ENCODE measurements at regions not wholly inside any gene's neighbourhood (a gene's known extent, or its start where the extent isn't known, plus 50 kb on each side); places are given as distances from the start of the nearest gene placed in this dataset.

DNA sequence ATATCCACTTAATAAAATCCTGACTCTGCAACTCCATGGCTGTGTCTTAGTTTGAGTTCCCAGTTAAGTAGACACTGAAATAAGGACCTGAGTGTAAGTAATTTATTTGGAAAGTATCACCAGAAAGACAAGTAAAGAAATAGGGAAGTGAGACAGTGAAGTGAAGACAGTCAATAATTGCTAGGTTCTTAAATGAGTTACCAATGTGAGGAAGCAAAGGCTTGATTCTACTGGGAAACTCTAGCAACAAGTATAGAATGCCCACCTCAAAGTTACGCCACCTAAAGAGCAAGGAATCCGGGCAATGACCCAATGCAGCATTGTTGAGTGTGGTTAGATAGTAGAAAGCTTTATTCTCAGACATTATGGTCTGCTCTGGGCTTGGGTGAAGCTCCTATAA, 383.9 kb downstream of the TLR4 start:
- Histone ChIP-seq H3K9me3 (no peaks in the 10 kb centered on the region), H3K27me3 (no peaks in the 10 kb centered on the region), H3K4me3 (no peak overlapping the region), H3K36me3 (no peaks in the 10 kb centered on the region), H3K27ac (no peak overlapping the region), H3K4me1 (no peaks in the 10 kb centered on the region)
- TF ChIP-seq POLR2A (IDR thresholded peaks at IDR 0.05): no peak
- TF ChIP-seq, protein P1, sequence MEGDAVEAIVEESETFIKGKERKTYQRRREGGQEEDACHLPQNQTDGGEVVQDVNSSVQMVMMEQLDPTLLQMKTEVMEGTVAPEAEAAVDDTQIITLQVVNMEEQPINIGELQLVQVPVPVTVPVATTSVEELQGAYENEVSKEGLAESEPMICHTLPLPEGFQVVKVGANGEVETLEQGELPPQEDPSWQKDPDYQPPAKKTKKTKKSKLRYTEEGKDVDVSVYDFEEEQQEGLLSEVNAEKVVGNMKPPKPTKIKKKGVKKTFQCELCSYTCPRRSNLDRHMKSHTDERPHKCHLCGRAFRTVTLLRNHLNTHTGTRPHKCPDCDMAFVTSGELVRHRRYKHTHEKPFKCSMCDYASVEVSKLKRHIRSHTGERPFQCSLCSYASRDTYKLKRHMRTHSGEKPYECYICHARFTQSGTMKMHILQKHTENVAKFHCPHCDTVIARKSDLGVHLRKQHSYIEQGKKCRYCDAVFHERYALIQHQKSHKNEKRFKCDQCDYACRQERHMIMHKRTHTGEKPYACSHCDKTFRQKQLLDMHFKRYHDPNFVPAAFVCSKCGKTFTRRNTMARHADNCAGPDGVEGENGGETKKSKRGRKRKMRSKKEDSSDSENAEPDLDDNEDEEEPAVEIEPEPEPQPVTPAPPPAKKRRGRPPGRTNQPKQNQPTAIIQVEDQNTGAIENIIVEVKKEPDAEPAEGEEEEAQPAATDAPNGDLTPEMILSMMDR (IDR thresholded peaks at IDR 0.05): no peak
- intact Hi-C loops (cut with DNase I; ENCODE audit: low total_unique reads): no loop called here
- DNase-seq: no peak

DNA sequence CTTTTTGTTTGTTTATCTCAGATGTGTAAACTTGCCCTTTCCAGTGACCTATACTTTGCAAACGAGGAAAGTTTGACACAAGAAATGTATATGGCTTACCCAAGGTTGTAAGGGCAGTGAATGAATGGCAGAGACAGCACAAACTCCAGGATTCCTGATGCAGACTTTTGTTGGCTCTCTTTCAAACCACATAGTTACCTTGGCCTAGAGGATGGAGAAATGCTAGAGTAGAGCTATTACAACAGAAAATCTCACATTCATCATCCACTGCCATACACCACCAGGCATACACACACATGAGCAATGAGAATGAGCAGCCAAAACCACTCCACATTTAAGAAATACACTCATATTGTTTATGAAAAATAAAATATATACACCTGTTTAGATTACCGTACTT, 387.0 kb downstream of the TLR4 start:
- Histone ChIP-seq H3K4me3 (no peak overlapping the region), H3K36me3 (no peaks in the 10 kb centered on the region), H3K27me3 (no peaks in the 10 kb centered on the region), H3K27ac (no peak overlapping the region), H3K4me1 (no peaks in the 10 kb centered on the region), H3K9me3 (no peaks in the 10 kb centered on the region)
- intact Hi-C loops (cut with DNase I; ENCODE audit: low total_unique reads): no loop called here
- TF ChIP-seq, protein P1 (IDR thresholded peaks at IDR 0.05): no peak
- no peak for TF ChIP-seq POLR2A (IDR thresholded peaks at IDR 0.05)
- no peak for DNase-seq

DNA sequence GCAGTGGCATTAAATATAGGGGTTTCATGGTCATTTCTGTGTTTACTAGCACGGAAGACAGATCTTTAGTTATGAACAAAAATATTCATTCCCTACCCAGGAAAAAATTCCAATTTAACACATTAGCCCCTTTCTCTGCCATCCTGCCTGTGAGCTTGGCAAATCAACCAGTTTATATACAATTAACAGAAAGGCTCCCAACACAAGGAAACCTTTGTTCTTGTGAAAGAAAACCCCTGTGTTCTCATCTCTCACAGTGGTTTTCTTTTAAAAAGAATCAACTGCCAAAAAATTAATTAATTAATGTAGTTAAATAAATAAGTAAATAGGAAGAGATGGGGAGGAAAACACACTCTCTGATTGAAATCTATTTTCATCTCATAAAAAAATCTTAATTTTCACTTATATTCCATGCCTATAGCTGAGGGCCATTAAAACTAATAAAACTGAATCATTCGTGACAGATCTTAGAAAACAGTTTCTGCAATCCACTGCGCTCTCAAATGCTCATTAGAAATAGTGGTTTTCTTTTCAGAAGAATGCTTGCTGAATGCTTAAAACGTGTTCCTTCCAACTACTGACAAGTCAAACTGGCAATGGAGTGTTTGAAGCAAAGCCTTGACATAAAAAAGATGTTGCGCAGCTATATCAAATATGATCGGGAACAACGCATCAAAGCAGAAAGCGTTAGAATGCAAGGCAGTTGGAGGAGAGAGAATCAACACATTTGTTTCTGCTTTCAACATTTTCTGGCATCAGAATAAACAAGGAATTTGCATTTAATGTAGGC, 387.7 kb downstream of the TLR4 start:
- no peaks in the 10 kb centered on the region for H3K27me3 ChIP-seq
- H3K27ac ChIP-seq: no peak overlapping the region
- no peaks in the 10 kb centered on the region for H3K36me3 ChIP-seq
- no peak for TF ChIP-seq POLR2A (IDR thresholded peaks at IDR 0.05)
- no peak for DNase-seq
- no peaks in the 10 kb centered on the region for H3K4me1 ChIP-seq
- H3K4me3 ChIP-seq: no peak overlapping the region
- intact Hi-C loops (cut with DNase I; ENCODE audit: low total_unique reads): no loop called here
- no peaks in the 10 kb centered on the region for H3K9me3 ChIP-seq

DNA sequence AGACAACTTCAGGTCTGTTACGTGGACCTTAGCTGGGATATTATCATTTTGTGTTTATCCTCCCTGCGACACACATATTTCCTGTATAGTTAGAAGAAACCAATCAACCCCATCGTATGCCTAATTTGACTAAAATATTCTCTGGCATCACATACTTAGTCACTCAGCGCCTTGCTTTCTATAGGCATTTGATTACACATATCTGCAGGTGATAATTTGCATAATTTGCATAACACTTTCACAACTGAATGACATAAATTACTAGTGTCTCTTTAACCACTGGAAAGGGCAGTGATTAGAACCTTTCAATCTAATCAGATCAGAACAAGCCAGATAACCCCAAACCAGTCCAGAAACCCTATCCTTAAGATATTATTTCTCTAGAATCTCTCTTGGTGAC, 390.2 kb downstream of the TLR4 start:
- Histone ChIP-seq H3K9me3 (no peaks in the 10 kb centered on the region), H3K36me3 (no peaks in the 10 kb centered on the region), H3K27ac (no peak overlapping the region), H3K4me3 (no peak overlapping the region), H3K27me3 (no peaks in the 10 kb centered on the region), H3K4me1 (no peaks in the 10 kb centered on the region)
- DNase-seq: no peak
- intact Hi-C loops (cut with DNase I; ENCODE audit: low total_unique reads): no loop called here
- TF ChIP-seq POLR2A (IDR thresholded peaks at IDR 0.05): no peak
- TF ChIP-seq, protein P1 (IDR thresholded peaks at IDR 0.05): no peak

DNA sequence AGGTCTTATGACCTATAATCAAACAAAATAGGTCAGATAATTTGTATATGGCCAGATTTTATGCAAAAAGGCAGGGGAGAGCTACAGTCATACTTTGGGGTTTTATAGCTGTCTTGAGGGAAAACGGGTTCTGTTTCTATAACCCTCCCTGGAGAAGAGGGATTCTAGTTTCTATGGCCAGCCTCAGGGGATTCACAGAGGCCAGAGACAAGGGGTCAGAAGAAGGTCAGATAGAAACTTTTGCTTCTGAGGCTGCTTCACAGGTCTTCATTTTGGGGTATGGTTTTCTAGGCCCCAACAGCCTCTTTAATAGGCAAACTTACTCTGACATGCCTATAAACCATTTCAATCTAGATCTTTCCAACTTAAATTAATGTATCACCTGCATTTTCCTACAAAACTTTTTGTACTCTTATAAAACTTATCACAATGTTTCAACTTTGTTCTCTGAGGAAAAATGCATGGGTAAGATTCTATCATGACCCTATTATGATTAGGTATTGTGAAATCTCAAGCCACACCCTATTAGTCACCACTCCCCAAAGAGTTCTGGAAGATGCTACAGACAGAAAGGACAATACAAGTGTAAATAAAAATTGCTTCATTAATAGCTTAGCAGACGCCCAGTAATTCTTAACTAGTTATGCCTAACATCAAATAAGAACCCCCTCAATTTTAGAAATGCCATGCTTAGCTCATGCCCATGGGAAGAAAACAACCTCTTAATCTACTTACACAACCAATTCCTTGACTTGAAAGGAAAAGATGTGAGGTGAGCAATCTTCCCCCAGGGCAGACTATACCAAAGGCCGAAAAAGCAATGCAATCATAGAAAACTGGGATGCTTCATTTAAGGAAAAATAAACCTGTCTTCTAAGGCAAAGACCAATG, 396.6 kb downstream of the TLR4 start:
- Histone ChIP-seq H3K36me3 (no peaks in the 10 kb centered on the region), H3K4me3 (no peak overlapping the region), H3K27ac (no peak overlapping the region), H3K4me1 (no peaks in the 10 kb centered on the region), H3K27me3 (no peaks in the 10 kb centered on the region), H3K9me3 (no peaks in the 10 kb centered on the region)
- no peak for DNase-seq
- no peak for TF ChIP-seq POLR2A (IDR thresholded peaks at IDR 0.05)
- TF ChIP-seq, protein P1 (IDR thresholded peaks at IDR 0.05): no peak
- intact Hi-C loops (cut with DNase I; ENCODE audit: low total_unique reads): no loop called here
